Loucy (cell line): ENCODE measurements at regions not wholly inside any gene's neighbourhood (a gene's known extent, or its start where the extent isn't known, plus 50 kb on each side); places are given as distances from the start of the nearest gene placed in this dataset.
A peak's percentile ranks its signal among the peaks of the same experiment; 100 is the strongest.

Experiments used
- H2AFZ ChIP-seq: fragments of 200-600 bp; sonication (generic); 2 replicates; pipeline ENCODE4 v1.6.0; 2016; ENCODE audit warnings: antibody characterized with exemption, mild to moderate bottlenecking, low read length, moderate library complexity
- H3F3A ChIP-seq: fragments of 200-600 bp; 2 replicates; pipeline ENCODE4 v1.6.0; 2016; ENCODE audit warnings: antibody characterized with exemption, low read depth, mild to moderate bottlenecking
- H3K27me3 ChIP-seq: fragments of 200-600 bp; sonication (generic); 2 replicates; pipeline ENCODE4 v1.6.1; 2014; ENCODE audit warnings: low read length, mild to moderate bottlenecking; ENCODE audit not compliant: insufficient read depth, poor library complexity, severe bottlenecking
- H3K36me3 ChIP-seq: fragments of 200-600 bp; sonication (generic); 2 replicates; pipeline ENCODE4 v1.6.1; 2016; ENCODE audit warnings: low read length; ENCODE audit not compliant: insufficient read depth
- H3K4me1 ChIP-seq: fragments of 200-600 bp; sonication (generic); 2 replicates; pipeline ENCODE4 v1.5.1; 2014; ENCODE audit warnings: low read length, mild to moderate bottlenecking; ENCODE audit not compliant: insufficient read depth, poor library complexity, severe bottlenecking
- H3K4me2 ChIP-seq: fragments of 200-600 bp; sonication (generic); 2 replicates; pipeline ENCODE4 v1.6.0; 2014; ENCODE audit warnings: antibody characterized with exemption, low read length, low read depth, mild to moderate bottlenecking; ENCODE audit not compliant: poor library complexity, severe bottlenecking
- H3K4me3 ChIP-seq: fragments of 200-600 bp; sonication (generic); 2 replicates; pipeline ENCODE4 v1.5.1; 2014; ENCODE audit warnings: low read length, mild to moderate bottlenecking, mixed read lengths; ENCODE audit not compliant: poor library complexity, severe bottlenecking
- H3K79me2 ChIP-seq: fragments of 200-600 bp; sonication (generic); 2 replicates; pipeline ENCODE4 v1.6.1; 2014; ENCODE audit warnings: low read length; ENCODE audit not compliant: insufficient read depth
- H3K9ac ChIP-seq: fragments of 200-600 bp; sonication (generic); 2 replicates; pipeline ENCODE4 v1.6.0; 2014; ENCODE audit warnings: mild to moderate bottlenecking, low read depth, low read length, moderate library complexity; ENCODE audit not compliant: poor library complexity, severe bottlenecking
- H3K9me2 ChIP-seq: fragments of 200-600 bp; sonication (generic); replicated peaks from 2 replicates; pipeline ENCODE4 v1.6.1; 2016; ENCODE audit warnings: low read depth, low read length, mixed read lengths
- H3K9me3 ChIP-seq: fragments of 200-600 bp; sonication (generic); 2 replicates; pipeline ENCODE4 v1.6.1; 2014; ENCODE audit warnings: mild to moderate bottlenecking, antibody characterized with exemption, low read length, low read depth; ENCODE audit not compliant: insufficient read depth
- H4K20me1 ChIP-seq: fragments of 200-600 bp; sonication (generic); 2 replicates; pipeline ENCODE4 v1.6.0; 2014; ENCODE audit warnings: antibody characterized with exemption, low read length, mild to moderate bottlenecking; ENCODE audit not compliant: insufficient read depth, poor library complexity, severe bottlenecking
- CTCF ChIP-seq: fragments of 200-600 bp; sonication (generic); conservative IDR thresholded peaks from 2 replicates; pipeline ENCODE4 v1.5.1; 2014; ENCODE audit warnings: mild to moderate bottlenecking, antibody characterized with exemption, low read length
- EZH2phosphoT487 ChIP-seq: fragments of 200-600 bp; IDR thresholded peaks from 2 replicates; pipeline ENCODE4 v1.6.1; 2018; ENCODE audit warnings: antibody characterized with exemption, mild to moderate bottlenecking, moderate library complexity, borderline replicate concordance

- no peaks in the 10 kb centered on the region for H3K27me3 ChIP-seq
- H3K4me2 ChIP-seq: peak overlapping the region; percentile 1
- TF ChIP-seq CTCF (no peak), EZH2phosphoT487 (no peak)
Measured at GRCh38 chr3:127484601-127485388, 105.7 kb downstream of the TPRA1 start.

GRCh38 chr3:127483902-127484591 is 106.5 kb downstream of the TPRA1 start:
- Histone ChIP-seq H3K4me3 (no peak overlapping the region), H4K20me1 (no peaks in the 10 kb centered on the region), H3F3A (no peaks in the 10 kb centered on the region), H3K27me3 (no peaks in the 10 kb centered on the region), H3K9me2 (no peaks in the 10 kb centered on the region), H3K9me3 (no peaks in the 10 kb centered on the region), H3K4me2 (peak overlapping the region; percentile 1), H2AFZ (no peak overlapping the region), H3K9ac (no peak overlapping the region), H3K4me1 (peaks cover 15% of the 10 kb centered on the region), H3K79me2 (no peaks in the 10 kb centered on the region), H3K36me3 (no peaks in the 10 kb centered on the region)
- TF ChIP-seq CTCF (no peak), EZH2phosphoT487 (no peak)

More at GRCh38 chr3:127484601-127485388, 105.7 kb downstream of the TPRA1 start:
- Histone ChIP-seq H3K79me2 (no peaks in the 10 kb centered on the region), H3K4me1 (peaks cover 15% of the 10 kb centered on the region), H3K9me2 (no peaks in the 10 kb centered on the region), H3K9me3 (no peaks in the 10 kb centered on the region), H3F3A (no peaks in the 10 kb centered on the region), H2AFZ (no peak overlapping the region), H3K4me3 (no peak overlapping the region), H4K20me1 (no peaks in the 10 kb centered on the region), H3K36me3 (no peaks in the 10 kb centered on the region), H3K9ac (no peak overlapping the region)

GRCh38 chr3:127483005-127483641 is 107.4 kb downstream of the TPRA1 start:
- no peaks in the 10 kb centered on the region for H4K20me1 ChIP-seq
- no peak overlapping the region for H3K9ac ChIP-seq
- H3K27me3 ChIP-seq: no peaks in the 10 kb centered on the region
- H3K79me2 ChIP-seq: no peaks in the 10 kb centered on the region
- H3K4me3 ChIP-seq: no peak overlapping the region
- H3K36me3 ChIP-seq: no peaks in the 10 kb centered on the region
- H2AFZ ChIP-seq: no peak overlapping the region
- H3K4me1 ChIP-seq: peaks cover 15% of the 10 kb centered on the region
- H3K9me2 ChIP-seq: no peaks in the 10 kb centered on the region
- H3F3A ChIP-seq: no peaks in the 10 kb centered on the region
- TF ChIP-seq CTCF (no peak), EZH2phosphoT487 (no peak)
- H3K9me3 ChIP-seq: no peaks in the 10 kb centered on the region
- peak overlapping the region; percentile 1 for H3K4me2 ChIP-seq
